Neural progenitor cell (in vitro differentiated cells): ENCODE measurements at regions not wholly inside any gene's neighbourhood (a gene's known extent, or its start where the extent isn't known, plus 50 kb on each side); places are given as distances from the start of the nearest gene placed in this dataset.

ENCODE experiments used
- CTCF ChIP-seq: fragments of 200-600 bp; sonication (generic); IDR thresholded peaks from 2 replicates; pipeline ENCODE4 v1.5.1; 2017; ENCODE audit warnings: antibody characterized with exemption, mild to moderate bottlenecking
- EZH2phosphoT487 ChIP-seq: fragments of 200-600 bp; sonication (generic); IDR thresholded peaks from 2 replicates; pipeline ENCODE4 v1.6.1; 2017; ENCODE audit warnings: antibody characterized with exemption

GRCh38 chr6:67244037-67244436, 1391.0 kb upstream of the ADGRB3 start:
- no peak for TF ChIP-seq CTCF
- no peak for TF ChIP-seq EZH2phosphoT487
